HFF-Myc (cell line): ENCODE measurements at regions not wholly inside any gene's neighbourhood (a gene's known extent, or its start where the extent isn't known, plus 50 kb on each side); places are given as distances from the start of the nearest gene placed in this dataset.

Source experiments
- DNase-seq: peaks from one replicate; pipeline ENCODE4 v3.0.0-alpha.2; 2011; ENCODE audit warnings: low read depth; ENCODE audit errors: extremely low read depth
- H3K4me3 ChIP-seq: replicated peaks from 2 replicates; pipeline ENCODE4 v1.5.1; 2011; ENCODE audit warnings: low read depth, mild to moderate bottlenecking, control low read depth, low read length
- TF ChIP-seq, protein P1 (sequence below): IDR thresholded peaks from 2 replicates; pipeline ENCODE4 v1.5.1; 2012; ENCODE audit warnings: mild to moderate bottlenecking, low read depth, low read length, control low read depth; ENCODE audit errors: missing control alignments

DNA sequence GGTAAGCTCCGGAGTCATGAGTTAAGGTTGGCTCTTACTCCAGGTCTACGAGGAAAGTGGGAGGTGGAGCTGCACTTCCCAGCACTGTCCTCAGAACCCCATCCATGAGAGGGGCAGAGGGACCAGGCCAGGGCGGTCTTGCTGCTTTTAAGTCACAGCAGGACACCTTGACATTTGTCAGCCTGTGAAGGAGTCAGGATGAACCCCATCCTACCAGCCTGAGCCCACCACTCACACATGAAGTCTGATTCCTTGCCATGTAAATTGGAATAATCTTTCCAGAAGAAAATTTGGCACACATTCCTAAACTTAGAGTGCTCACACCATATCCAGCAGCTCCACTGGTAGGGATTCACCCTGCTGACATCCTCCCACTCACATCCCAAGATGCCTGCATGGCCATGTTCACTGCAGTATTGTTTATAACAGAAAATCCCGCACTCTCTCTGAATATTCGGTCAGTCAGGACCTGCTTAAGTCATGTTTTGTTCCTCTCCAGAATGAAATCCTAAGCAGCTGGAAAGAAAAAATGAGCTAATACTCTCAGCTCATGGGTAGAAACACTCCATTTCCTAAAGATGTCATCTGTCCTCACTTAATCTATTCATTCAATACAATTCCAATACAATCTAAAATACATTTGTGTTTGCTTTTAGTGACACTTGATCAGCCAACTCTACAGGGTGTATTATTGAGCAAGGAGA lies 79.3 kb upstream of the COL5A1 start:
- H3K4me3 ChIP-seq: no peak overlapping the region
- TF ChIP-seq, protein P1, sequence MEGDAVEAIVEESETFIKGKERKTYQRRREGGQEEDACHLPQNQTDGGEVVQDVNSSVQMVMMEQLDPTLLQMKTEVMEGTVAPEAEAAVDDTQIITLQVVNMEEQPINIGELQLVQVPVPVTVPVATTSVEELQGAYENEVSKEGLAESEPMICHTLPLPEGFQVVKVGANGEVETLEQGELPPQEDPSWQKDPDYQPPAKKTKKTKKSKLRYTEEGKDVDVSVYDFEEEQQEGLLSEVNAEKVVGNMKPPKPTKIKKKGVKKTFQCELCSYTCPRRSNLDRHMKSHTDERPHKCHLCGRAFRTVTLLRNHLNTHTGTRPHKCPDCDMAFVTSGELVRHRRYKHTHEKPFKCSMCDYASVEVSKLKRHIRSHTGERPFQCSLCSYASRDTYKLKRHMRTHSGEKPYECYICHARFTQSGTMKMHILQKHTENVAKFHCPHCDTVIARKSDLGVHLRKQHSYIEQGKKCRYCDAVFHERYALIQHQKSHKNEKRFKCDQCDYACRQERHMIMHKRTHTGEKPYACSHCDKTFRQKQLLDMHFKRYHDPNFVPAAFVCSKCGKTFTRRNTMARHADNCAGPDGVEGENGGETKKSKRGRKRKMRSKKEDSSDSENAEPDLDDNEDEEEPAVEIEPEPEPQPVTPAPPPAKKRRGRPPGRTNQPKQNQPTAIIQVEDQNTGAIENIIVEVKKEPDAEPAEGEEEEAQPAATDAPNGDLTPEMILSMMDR: no peak
- no peak for DNase-seq

DNA sequence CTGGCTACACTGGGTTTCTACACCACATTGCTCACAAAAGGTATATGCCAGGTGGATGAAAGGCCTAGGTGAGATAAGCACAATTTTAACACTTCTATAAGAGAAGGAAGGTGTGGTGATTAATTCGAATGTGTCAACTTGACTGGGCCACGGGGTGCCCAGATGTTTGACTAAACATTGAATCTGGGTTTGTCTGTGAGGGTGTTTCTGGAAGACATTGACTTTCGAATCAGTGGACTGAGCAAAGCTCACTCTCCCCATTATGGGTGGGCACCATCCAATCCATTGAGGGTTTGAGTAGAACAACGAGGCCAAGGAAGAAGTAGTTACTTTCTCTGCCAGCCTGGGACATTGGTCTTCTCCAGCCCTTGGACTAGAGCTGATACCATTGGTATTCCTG lies 78.2 kb upstream of the COL5A1 start:
- TF ChIP-seq, protein P1: no peak
- H3K4me3 ChIP-seq: no peak overlapping the region
- DNase-seq: no peak

DNA sequence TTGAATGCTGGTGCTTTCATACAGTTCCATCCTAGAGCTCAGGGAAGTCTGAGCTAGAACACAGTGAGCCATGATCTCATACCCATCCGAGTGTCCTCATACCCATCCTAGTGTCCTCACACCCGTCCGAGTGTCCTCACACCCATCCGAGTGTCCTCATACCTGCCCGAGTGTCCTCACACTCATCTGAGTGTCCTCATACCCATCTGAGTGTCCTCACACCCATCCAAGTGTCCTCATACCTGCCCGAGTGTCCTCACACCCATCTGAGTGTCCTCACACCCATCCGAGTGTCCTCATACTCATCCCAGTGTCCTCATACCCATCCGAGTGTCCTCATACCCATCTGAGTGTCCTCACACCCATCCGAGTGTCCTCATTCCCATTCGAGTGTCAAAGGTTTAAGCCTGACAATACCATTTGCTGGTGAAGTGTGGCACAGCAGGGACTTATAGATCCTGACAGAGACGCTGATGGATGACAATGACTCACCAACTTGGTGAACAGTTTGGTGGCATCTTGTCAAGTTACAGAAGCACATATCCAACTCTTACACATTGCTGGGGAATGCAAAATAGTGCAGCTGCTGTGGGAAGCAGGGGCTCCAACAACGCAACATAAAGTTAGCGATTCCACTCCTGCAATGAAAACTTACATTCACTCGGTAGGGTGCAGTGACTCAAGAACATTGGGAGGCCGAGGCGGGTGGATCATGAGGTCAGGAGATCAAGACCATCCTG lies 77.0 kb upstream of the COL5A1 start:
- no peak for DNase-seq
- TF ChIP-seq, protein P1: no peak
- no peak overlapping the region for H3K4me3 ChIP-seq

DNA sequence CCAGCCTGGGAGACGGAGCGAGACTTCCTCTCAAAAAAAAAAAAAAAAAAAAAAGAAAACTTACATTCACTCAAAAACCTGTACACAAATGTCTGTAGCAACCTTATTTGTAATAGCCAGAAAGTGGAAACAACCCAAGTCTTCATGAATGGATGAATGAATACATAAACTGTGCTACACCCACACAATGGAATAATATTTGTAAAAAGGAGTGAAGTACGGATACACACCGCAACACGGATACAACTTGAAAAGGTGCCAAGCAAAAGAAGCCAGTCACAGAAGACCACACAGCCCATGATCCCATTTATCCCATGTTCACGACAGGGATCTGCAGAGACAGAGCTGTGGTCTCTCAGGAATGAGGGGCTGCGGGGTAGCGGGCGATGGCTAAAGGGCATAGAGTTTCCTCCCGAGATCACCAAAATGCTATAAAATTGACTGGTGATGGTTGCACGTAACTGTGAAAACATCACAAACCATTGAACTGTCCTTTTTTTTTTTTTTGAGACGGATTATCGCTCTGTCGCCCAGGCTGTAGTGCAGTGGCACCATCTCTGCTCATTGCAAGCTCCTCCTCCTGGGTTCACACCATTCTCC lies 76.2 kb upstream of the COL5A1 start:
- DNase-seq: no peak
- no peak overlapping the region for H3K4me3 ChIP-seq
- TF ChIP-seq, protein P1: no peak

DNA sequence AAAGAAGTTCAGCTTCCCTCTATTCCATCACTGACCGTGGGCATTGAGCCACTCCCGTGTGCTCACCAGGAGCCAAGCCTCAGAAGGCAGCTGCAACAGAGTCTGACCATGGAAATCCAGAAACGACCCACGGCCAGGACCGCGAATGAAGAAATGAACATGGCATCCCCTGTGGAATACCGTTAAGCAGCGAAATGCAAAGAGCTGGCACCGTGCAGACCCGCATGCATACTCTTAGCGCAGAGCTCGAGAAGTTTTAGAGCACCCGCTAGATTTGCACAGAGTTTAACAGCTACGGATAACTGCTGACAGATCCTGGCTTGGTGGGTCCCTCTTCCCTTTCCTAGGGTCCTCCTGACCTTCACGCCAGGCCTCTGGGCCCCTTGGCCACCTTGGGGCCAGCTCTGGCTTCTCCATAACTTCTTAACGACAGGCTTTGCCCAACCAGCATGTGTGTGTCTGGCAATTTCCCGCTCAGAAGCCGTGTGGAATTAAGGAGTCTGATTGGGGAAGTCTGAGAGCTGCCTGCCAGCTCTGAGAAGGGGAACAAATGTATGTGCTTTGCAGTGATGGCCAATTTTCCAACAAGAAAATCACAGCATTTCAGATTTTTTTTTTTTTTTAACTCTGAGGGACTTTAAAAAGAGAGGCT lies 75.3 kb upstream of the COL5A1 start:
- no peak for DNase-seq
- H3K4me3 ChIP-seq: no peak overlapping the region
- TF ChIP-seq, protein P1: no peak

DNA sequence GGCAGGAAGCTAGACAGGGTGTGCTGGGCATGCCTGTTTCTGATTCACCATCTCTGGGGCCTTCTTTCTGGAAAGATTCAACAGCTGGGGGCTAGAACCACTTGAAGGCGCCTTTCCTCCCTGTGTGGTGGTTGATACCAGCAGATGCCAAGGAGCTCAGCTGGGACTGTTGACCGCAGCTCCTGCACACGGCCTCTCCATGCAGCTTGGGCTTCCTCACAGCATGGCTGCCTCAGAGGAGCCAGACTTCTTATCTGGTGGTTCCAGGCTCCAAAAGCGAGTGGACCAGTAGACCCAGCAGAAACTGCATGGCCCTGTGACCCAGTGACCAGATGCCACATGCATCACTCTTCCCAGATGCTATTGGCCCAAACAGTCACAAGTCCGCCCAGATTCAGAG lies 74.7 kb upstream of the COL5A1 start:
- H3K4me3 ChIP-seq: no peak overlapping the region
- TF ChIP-seq, protein P1: no peak
- no peak for DNase-seq
